ENCODE measurements at regions not wholly inside any gene's neighbourhood (a gene's known extent, or its start where the extent isn't known, plus 50 kb on each side); places are given as distances from the start of the nearest gene placed in this dataset.

GRCh38 chr4:107541511-107541910, 178.5 kb downstream of the PAPSS1 start:
- TF ChIP-seq POLR2AphosphoS5 (IDR thresholded peaks at IDR 0.05; ENCODE audit: low read depth, low read length) (no peak), SIN3A (IDR thresholded peaks at IDR 0.05; ENCODE audit: borderline replicate concordance, insufficient read depth, low read length) (no peak), REST (IDR thresholded peaks at IDR 0.05; ENCODE audit: insufficient read depth in 1 of 2, low read depth in 2 of 2, low read length in 2 of 2) (no peak), TAF1 (IDR thresholded peaks at IDR 0.05; ENCODE audit: borderline replicate concordance, insufficient read depth, low read length) (no peak)

Data from PFSK-1 (cell line).